IMR-90 (cell line): ENCODE measurements at regions not wholly inside any gene's neighbourhood (a gene's known extent, or its start where the extent isn't known, plus 50 kb on each side); places are given as distances from the start of the nearest gene placed in this dataset.

Source experiments
- ATAC-seq: fragments of 200-7000 bp; cut with Tn5 transposase; 2 replicates; pipeline ENCODE4 v1.9.1; 2020; ENCODE audit warnings: low read depth, mild to moderate bottlenecking, moderate library complexity
- BruUV-seq: library from RNA; stranded (reverse); fragments of 400-500 nt; replicated peaks from 2 replicates; lab custom pipeline; 2021; lab: Mats Ljungman, UMichigan
- CTCF ChIA-PET: fragments of 300-600 bp; formaldehyde crosslinking; extraction: SDS; loops from one replicate; lab custom pipeline; 2021; ENCODE audit warnings: antibody characterized with exemption; lab: Yijun Ruan, JAX
- POLR2A ChIA-PET: fragments of 300-600 bp; sonication (Branson Sonifier 250); formaldehyde crosslinking; loops from one replicate; lab custom pipeline; 2022; ENCODE audit warnings: antibody characterized with exemption; ENCODE audit not compliant: unreplicated experiment; lab: Charles Lee
- DNase-seq: peaks from one replicate; pipeline ENCODE4 v3.0.0; 2013
- H2AFZ ChIP-seq: replicated peaks from 2 replicates; pipeline ENCODE3; 2013; ENCODE audit warnings: low read length, mild to moderate bottlenecking; ENCODE audit not compliant: poor library complexity
- H2AK5ac ChIP-seq: 2 replicates; pipeline ENCODE4 v1.6.1; 2013; ENCODE audit warnings: low read depth, low read length, inconsistent platforms
- H2AK9ac ChIP-seq: replicated peaks from 2 replicates; pipeline ENCODE3; 2013; ENCODE audit warnings: mild to moderate bottlenecking, low read depth, low read length, moderate library complexity; ENCODE audit not compliant: poor library complexity
- H2BK120ac ChIP-seq: 2 replicates; pipeline ENCODE4 v1.6.1; 2013; ENCODE audit warnings: low read depth, low read length, inconsistent platforms
- H2BK15ac ChIP-seq: 3 replicates; pipeline ENCODE4 v1.6.1; 2013; ENCODE audit warnings: low read depth, low read length, inconsistent platforms
- H2BK20ac ChIP-seq: 2 replicates; pipeline ENCODE4 v1.6.1; 2013; ENCODE audit warnings: low read depth, mild to moderate bottlenecking, inconsistent platforms, low read length, moderate library complexity
- H2BK5ac ChIP-seq: 2 replicates; pipeline ENCODE4 v1.6.1; 2013; ENCODE audit warnings: mild to moderate bottlenecking, low read depth, low read length, inconsistent platforms; ENCODE audit not compliant: poor library complexity, severe bottlenecking
- H3K14ac ChIP-seq: replicated peaks from 2 replicates; pipeline ENCODE4 v1.6.1; 2013; ENCODE audit warnings: low read depth, low read length, inconsistent platforms
- H3K18ac ChIP-seq: 2 replicates; pipeline ENCODE4 v1.6.1; 2013; ENCODE audit warnings: low read depth, low read length, control low read depth
- H3K23ac ChIP-seq: 2 replicates; pipeline ENCODE4 v1.6.1; 2013; ENCODE audit warnings: low read depth, low read length, inconsistent platforms
- H3K27ac ChIP-seq: 2 replicates; pipeline ENCODE4 v1.5.1; 2013; ENCODE audit warnings: mild to moderate bottlenecking, control low read depth, low read length; ENCODE audit not compliant: insufficient read depth
- H3K27me3 ChIP-seq: 2 replicates; pipeline ENCODE4 v1.6.1; 2013; ENCODE audit warnings: low read length; ENCODE audit not compliant: control insufficient read depth, insufficient read depth
- H3K36me3 ChIP-seq: 2 replicates; pipeline ENCODE4 v1.6.1; 2013; ENCODE audit warnings: low read length, mixed read lengths; ENCODE audit not compliant: control insufficient read depth, insufficient read depth
- H3K4ac ChIP-seq: 2 replicates; pipeline ENCODE4 v1.6.1; 2013; ENCODE audit warnings: low read depth, low read length, inconsistent platforms
- H3K4me1 ChIP-seq: 2 replicates; pipeline ENCODE4 v1.6.1; 2013; ENCODE audit warnings: low read length, mixed read lengths; ENCODE audit not compliant: control insufficient read depth, insufficient read depth
- H3K4me2 ChIP-seq: 2 replicates; pipeline ENCODE4 v1.6.1; 2013; ENCODE audit warnings: low read depth, mild to moderate bottlenecking, control low read depth, low read length, moderate library complexity
- H3K4me3 ChIP-seq: 2 replicates; pipeline ENCODE4 v1.5.1; 2013; ENCODE audit warnings: low read depth, mild to moderate bottlenecking, control low read depth, low read length, moderate library complexity; ENCODE audit not compliant: insufficient read depth
- H3K56ac ChIP-seq: 2 replicates; pipeline ENCODE4 v1.6.1; 2013; ENCODE audit warnings: low read length, inconsistent platforms; ENCODE audit not compliant: insufficient read depth; ENCODE audit errors: extremely low read depth
- H3K79me1 ChIP-seq, 2 experiments: 2 replicates each; pipeline ENCODE4 v1.6.1; 2013; ENCODE audit warnings: low read length in 2 of 2, inconsistent platforms in 1 of 2, low read depth in 1 of 2
- H3K9ac ChIP-seq: 2 replicates; pipeline ENCODE4 v1.6.1; 2013; ENCODE audit warnings: low read depth, low read length, control low read depth
- H3K9me1 ChIP-seq: 2 replicates; pipeline ENCODE4 v1.6.1; 2013; ENCODE audit warnings: low read length, inconsistent platforms; ENCODE audit not compliant: insufficient read depth
- H3K9me3 ChIP-seq: 2 replicates; pipeline ENCODE4 v1.6.1; 2013; ENCODE audit warnings: low read length; ENCODE audit not compliant: control insufficient read depth, insufficient read depth
- H4K20me1 ChIP-seq: 2 replicates; pipeline ENCODE4 v1.6.1; 2013; ENCODE audit warnings: low read length, inconsistent platforms; ENCODE audit not compliant: insufficient read depth
- H4K5ac ChIP-seq: 2 replicates; pipeline ENCODE4 v1.6.1; 2013; ENCODE audit warnings: mild to moderate bottlenecking, low read depth, low read length, control low read depth
- H4K8ac ChIP-seq, 2 experiments: 2 replicates each; pipeline ENCODE4 v1.6.1; 2013; ENCODE audit warnings: low read depth in 2 of 2, low read length in 2 of 2, control low read depth in 1 of 2, inconsistent platforms in 1 of 2
- H4K91ac ChIP-seq: 2 replicates; pipeline ENCODE4 v1.6.1; 2013; ENCODE audit warnings: low read depth, low read length, inconsistent platforms; ENCODE audit not compliant: insufficient read depth
- RAD21 ChIP-seq: IDR thresholded peaks from 2 replicates; pipeline ENCODE4 v1.6.1; 2012; ENCODE audit warnings: low read length, improper control_type of control experiment
- SMC3 ChIP-seq: fragments of 150-350 bp; IDR thresholded peaks from 2 replicates; pipeline ENCODE4 v1.6.1; 2016; ENCODE audit warnings: low read depth, mild to moderate bottlenecking, antibody characterized with exemption, low read length, moderate library complexity
- WGBS, 2 experiments: methylation state at CpG; one replicate each; pipeline versions ENCODE4 v1.1.5 to v1.1.7; 2013; ENCODE audit warnings: missing lambda C conversion rate in 2 of 2; ENCODE audit not compliant: insufficient read length in 1 of 2; ENCODE audit errors: extremely low coverage in 2 of 2; 5-methylcytosine and 5-hydroxymethylcytosine counted together
- dilution Hi-C: fragments of 300-500 bp; cut with HindIII; formaldehyde crosslinking; loops from one replicate; pipeline ENCODE4 v1.14.3; 2018; ENCODE audit warnings: low sequenced_read_pairs; ENCODE audit not compliant: unreplicated experiment
- in situ Hi-C: fragments of 300-500 bp; cut with MboI; formaldehyde crosslinking; loops from 3 replicates; pipeline ENCODE4 v1.14.3; 2019; ENCODE audit warnings: low sequenced_read_pairs, inconsistent platforms, mixed read lengths
- intact Hi-C: fragments of 100-400 bp; cut with micrococcal nuclease; formaldehyde crosslinking; loops from 2 replicates; pipeline ENCODE4 v1.10.0; 2022

DNA sequence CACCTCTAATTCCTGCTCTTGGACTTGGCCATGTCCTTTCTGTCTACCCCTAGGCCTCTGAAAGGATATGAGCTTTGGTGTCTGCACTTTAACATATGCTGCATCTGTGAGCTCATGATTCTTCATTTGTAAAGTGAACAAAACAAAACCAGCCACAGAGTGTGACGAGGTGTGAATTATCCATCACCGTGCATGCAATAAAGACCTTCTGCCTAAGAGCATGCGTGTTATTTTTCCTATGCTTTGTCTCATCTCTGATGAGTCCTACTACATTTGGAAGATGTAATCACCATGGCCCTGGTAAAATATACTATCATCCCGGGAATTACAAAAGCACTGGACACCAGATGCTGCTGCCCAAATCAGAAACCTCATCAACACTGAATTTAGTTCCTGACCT is 103.5 kb upstream of the KCNAB1 start:
- Histone ChIP-seq H3K23ac (no peak overlapping the region), H4K5ac (no peak overlapping the region), H3K14ac (no peak overlapping the region), H3K4me2 (no peak overlapping the region), H4K8ac (no peak overlapping the region), H2AK9ac (no peak overlapping the region), H2BK120ac (no peak overlapping the region), H4K20me1 (no peaks in the 10 kb centered on the region), H3K9me1 (no peaks in the 10 kb centered on the region), H3K79me1 (no peaks in the 10 kb centered on the region), H3K4me1 (no peaks in the 10 kb centered on the region), H4K91ac (no peak overlapping the region), H2BK5ac (no peak overlapping the region), H3K27me3 (no peaks in the 10 kb centered on the region), H3K4me3 (no peak overlapping the region), H3K27ac (no peak overlapping the region), H3K18ac (no peak overlapping the region), H3K9me3 (no peaks in the 10 kb centered on the region), H3K36me3 (no peaks in the 10 kb centered on the region), H3K9ac (no peak overlapping the region), H2BK15ac (no peak overlapping the region), H2BK20ac (no peak overlapping the region), H3K4ac (no peak overlapping the region), H3K56ac (no peak overlapping the region), H2AK5ac (no peak overlapping the region), H2AFZ (no peak overlapping the region)
- 77% methylated on average over 3 of the region's 4 CpGs; no CpG with 5 or more reads in 1 of the 2 experiments for WGBS, 2 experiments
- no peak for DNase-seq
- ChIA-PET CTCF (interaction anchor here (0.6 kb wide), 1 partner anchor 27 kb away, joined by 3 read pairs; no protein-coding TSS in a partner anchor), POLR2A (no interaction called here)
- in situ Hi-C loops (no loop called here), dilution Hi-C loops (no loop called here), intact Hi-C loops (no loop called here)
- TF ChIP-seq RAD21 (no peak), SMC3 (no peak)
- no TSS peak for BruUV-seq
- ATAC-seq, result no peak
